ENCODE measurements at regions not wholly inside any gene's neighbourhood (a gene's known extent, or its start where the extent isn't known, plus 50 kb on each side); places are given as distances from the start of the nearest gene placed in this dataset.

DNA sequence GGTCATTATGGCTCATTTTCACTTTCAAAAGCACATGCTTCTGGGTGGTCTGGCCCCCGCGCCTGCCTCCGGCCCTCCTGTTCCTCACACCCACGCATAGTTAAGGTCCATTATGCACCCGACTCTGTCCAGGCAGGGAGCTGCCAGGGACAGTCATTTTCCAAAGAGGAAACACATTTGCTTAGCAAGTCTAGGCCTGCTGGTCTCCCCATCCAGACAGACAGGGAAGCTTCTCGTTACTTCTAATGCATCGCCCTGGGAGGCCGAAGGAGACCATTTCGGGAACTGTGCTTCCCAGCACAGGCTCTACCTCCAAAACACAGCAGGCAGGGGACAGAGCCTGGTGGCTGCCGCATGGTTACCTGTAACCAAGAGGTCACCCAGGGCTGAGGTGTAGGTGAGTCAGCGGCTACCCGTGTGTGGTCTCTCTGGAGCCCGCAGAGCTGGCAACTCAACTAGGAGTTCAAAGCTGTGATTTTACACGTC, 87.1 kb upstream of the SHANK2 start (continued):
- TF ChIP-seq, protein P1, sequence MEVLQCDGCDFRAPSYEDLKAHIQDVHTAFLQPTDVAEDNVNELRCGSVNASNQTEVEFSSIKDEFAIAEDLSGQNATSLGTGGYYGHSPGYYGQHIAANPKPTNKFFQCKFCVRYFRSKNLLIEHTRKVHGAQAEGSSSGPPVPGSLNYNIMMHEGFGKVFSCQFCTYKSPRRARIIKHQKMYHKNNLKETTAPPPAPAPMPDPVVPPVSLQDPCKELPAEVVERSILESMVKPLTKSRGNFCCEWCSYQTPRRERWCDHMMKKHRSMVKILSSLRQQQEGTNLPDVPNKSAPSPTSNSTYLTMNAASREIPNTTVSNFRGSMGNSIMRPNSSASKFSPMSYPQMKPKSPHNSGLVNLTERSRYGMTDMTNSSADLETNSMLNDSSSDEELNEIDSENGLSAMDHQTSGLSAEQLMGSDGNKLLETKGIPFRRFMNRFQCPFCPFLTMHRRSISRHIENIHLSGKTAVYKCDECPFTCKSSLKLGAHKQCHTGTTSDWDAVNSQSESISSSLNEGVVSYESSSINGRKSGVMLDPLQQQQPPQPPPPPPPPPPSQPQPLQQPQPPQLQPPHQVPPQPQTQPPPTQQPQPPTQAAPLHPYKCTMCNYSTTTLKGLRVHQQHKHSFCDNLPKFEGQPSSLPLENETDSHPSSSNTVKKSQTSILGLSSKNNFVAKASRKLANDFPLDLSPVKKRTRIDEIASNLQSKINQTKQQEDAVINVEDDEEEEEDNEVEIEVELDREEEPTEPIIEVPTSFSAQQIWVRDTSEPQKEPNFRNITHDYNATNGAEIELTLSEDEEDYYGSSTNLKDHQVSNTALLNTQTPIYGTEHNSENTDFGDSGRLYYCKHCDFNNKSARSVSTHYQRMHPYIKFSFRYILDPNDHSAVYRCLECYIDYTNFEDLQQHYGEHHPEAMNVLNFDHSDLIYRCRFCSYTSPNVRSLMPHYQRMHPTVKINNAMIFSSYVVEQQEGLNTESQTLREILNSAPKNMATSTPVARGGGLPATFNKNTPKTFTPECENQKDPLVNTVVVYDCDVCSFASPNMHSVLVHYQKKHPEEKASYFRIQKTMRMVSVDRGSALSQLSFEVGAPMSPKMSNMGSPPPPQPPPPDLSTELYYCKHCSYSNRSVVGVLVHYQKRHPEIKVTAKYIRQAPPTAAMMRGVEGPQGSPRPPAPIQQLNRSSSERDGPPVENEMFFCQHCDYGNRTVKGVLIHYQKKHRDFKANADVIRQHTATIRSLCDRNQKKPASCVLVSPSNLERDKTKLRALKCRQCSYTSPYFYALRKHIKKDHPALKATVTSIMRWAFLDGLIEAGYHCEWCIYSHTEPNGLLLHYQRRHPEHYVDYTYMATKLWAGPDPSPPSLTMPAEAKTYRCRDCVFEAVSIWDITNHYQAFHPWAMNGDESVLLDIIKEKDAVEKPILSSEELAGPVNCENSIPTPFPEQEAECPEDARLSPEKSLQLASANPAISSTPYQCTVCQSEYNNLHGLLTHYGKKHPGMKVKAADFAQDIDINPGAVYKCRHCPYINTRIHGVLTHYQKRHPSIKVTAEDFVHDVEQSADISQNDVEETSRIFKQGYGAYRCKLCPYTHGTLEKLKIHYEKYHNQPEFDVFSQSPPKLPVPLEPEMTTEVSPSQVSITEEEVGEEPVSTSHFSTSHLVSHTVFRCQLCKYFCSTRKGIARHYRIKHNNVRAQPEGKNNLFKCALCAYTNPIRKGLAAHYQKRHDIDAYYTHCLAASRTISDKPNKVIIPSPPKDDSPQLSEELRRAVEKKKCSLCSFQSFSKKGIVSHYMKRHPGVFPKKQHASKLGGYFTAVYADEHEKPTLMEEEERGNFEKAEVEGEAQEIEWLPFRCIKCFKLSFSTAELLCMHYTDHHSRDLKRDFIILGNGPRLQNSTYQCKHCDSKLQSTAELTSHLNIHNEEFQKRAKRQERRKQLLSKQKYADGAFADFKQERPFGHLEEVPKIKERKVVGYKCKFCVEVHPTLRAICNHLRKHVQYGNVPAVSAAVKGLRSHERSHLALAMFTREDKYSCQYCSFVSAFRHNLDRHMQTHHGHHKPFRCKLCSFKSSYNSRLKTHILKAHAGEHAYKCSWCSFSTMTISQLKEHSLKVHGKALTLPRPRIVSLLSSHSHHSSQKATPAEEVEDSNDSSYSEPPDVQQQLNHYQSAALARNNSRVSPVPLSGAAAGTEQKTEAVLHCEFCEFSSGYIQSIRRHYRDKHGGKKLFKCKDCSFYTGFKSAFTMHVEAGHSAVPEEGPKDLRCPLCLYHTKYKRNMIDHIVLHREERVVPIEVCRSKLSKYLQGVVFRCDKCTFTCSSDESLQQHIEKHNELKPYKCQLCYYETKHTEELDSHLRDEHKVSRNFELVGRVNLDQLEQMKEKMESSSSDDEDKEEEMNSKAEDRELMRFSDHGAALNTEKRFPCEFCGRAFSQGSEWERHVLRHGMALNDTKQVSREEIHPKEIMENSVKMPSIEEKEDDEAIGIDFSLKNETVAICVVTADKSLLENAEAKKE (CRISPR knock-in tag; IDR thresholded peaks at IDR 0.05) = no peak
- TF ChIP-seq ZNF331 (CRISPR knock-in tag; IDR thresholded peaks at IDR 0.05; ENCODE audit: low read depth) (no peak), STAT1 (IDR thresholded peaks at IDR 0.05; ENCODE audit: unreplicated experiment) (no peak), JUNB (IDR thresholded peaks at IDR 0.05; ENCODE audit: unreplicated experiment) (no peak)

DNA sequence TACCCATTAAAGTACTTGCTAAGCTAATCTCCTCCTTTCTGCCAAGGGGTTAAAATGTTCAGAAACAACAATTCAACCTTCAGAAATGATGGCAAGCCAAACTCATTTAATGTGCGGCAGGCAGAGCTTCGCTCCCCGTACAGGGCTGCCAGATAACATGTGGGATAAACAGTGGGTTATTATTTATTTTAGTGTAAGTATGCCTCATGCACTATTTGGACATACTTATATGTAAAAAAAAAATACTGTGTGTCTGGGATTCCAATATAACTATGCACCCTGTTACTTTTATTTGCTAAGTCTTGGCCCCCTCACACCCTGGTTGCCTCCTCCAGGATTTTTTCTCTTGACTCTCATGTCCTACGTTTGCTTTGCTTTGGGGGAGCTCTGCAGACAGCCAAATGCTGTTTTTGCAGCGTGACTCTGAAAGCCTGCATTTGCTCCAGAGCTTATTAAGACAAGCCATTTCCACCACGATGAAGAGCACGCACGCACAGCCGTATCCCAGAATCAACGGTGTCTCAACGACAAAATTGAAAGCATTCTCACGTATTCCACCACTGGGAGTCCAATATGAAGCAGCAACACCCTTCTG, 86.5 kb upstream of the SHANK2 start:
- no peak for DNase-seq (ENCODE audit: low spot score)
- Histone ChIP-seq H4K20me1 (replicated peaks; ENCODE audit: insufficient read depth) (no peaks in the 10 kb centered on the region), H3K4me2 (no peak overlapping the region), H3K79me2 (replicated peaks; ENCODE audit: insufficient read depth) (no peaks in the 10 kb centered on the region), H3K27ac (ENCODE audit: low read depth) (no peak overlapping the region), H3K9me2 (ENCODE audit: insufficient read depth) (0 out of 2 replicates have a peak, but pooled peaks cover 14% of the 10 kb centered on the region), H3K4me3 (no peak overlapping the region), H2AFZ (peak overlapping the region; percentile 90), H3F3A (replicated peaks; ENCODE audit: low read depth) (no peaks in the 10 kb centered on the region), H3K4me1 (ENCODE audit: insufficient read depth) (peaks cover 12% of the 10 kb centered on the region; the same call in 1 of the 2 replicates), H3K36me3 (ENCODE audit: insufficient read depth) (no peaks in the 10 kb centered on the region), H3K27me3 (ENCODE audit: insufficient read depth) (no peaks in the 10 kb centered on the region)
- Mint-ChIP-seq H3K36me3 (ENCODE audit: low read depth) (peaks cover 1% of the 10 kb centered on the region; the same call in 2 of the 3 replicates), H3K9me3 (peaks cover 20% of the 10 kb centered on the region), H3K4me3 (no peak overlapping the region), H3K27ac (no peak overlapping the region), H3K27me3 (ENCODE audit: insufficient read depth, low read depth, poor library complexity) (peaks cover 13% of the 10 kb centered on the region), H3K4me1 (peaks cover 14% of the 10 kb centered on the region)
- TF ChIP-seq EZH2phosphoT487 (IDR thresholded peaks at IDR 0.05; ENCODE audit: unreplicated experiment) (no peak), POLR2AphosphoS5 (IDR thresholded peaks at IDR 0.05; ENCODE audit: low read depth) (no peak), CREB1 (CRISPR knock-in tag; IDR thresholded peaks at IDR 0.05; ENCODE audit: low read depth) (no peak), STAT1 (IDR thresholded peaks at IDR 0.05; ENCODE audit: unreplicated experiment) (no peak), JUNB (IDR thresholded peaks at IDR 0.05; ENCODE audit: unreplicated experiment) (no peak), EZH2 (IDR thresholded peaks at IDR 0.05; ENCODE audit: low read depth, unreplicated experiment) (no peak)
- TF ChIP-seq, protein P2, sequence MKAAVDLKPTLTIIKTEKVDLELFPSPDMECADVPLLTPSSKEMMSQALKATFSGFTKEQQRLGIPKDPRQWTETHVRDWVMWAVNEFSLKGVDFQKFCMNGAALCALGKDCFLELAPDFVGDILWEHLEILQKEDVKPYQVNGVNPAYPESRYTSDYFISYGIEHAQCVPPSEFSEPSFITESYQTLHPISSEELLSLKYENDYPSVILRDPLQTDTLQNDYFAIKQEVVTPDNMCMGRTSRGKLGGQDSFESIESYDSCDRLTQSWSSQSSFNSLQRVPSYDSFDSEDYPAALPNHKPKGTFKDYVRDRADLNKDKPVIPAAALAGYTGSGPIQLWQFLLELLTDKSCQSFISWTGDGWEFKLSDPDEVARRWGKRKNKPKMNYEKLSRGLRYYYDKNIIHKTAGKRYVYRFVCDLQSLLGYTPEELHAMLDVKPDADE (IDR thresholded peaks at IDR 0.05) = no peak
- TF ChIP-seq, protein P3, sequence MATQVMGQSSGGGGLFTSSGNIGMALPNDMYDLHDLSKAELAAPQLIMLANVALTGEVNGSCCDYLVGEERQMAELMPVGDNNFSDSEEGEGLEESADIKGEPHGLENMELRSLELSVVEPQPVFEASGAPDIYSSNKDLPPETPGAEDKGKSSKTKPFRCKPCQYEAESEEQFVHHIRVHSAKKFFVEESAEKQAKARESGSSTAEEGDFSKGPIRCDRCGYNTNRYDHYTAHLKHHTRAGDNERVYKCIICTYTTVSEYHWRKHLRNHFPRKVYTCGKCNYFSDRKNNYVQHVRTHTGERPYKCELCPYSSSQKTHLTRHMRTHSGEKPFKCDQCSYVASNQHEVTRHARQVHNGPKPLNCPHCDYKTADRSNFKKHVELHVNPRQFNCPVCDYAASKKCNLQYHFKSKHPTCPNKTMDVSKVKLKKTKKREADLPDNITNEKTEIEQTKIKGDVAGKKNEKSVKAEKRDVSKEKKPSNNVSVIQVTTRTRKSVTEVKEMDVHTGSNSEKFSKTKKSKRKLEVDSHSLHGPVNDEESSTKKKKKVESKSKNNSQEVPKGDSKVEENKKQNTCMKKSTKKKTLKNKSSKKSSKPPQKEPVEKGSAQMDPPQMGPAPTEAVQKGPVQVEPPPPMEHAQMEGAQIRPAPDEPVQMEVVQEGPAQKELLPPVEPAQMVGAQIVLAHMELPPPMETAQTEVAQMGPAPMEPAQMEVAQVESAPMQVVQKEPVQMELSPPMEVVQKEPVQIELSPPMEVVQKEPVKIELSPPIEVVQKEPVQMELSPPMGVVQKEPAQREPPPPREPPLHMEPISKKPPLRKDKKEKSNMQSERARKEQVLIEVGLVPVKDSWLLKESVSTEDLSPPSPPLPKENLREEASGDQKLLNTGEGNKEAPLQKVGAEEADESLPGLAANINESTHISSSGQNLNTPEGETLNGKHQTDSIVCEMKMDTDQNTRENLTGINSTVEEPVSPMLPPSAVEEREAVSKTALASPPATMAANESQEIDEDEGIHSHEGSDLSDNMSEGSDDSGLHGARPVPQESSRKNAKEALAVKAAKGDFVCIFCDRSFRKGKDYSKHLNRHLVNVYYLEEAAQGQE (IDR thresholded peaks at IDR 0.05; ENCODE audit: unreplicated experiment) = no peak
- no peak for ATAC-seq

Measured in GM23338 (cell line).